Vagina (tissue), 2 donors: ENCODE measurements at regions not wholly inside any gene's neighbourhood (a gene's known extent, or its start where the extent isn't known, plus 50 kb on each side); places are given as distances from the start of the nearest gene placed in this dataset.

Experiments
- CTCF ChIP-seq, 3 experiments: fragments of 450-650 bp in 2 of 3; fragments of 200-600 bp in 1 of 3; sonication (generic) in 1 of 3; IDR thresholded peaks; one replicate each; pipeline ENCODE4 v1.5.1; 2017 to 2019; ENCODE audit warnings: antibody characterized with exemption in 3 of 3, mild to moderate bottlenecking in 2 of 3, moderate library complexity in 2 of 3
- POLR2A ChIP-seq, 2 donors: fragments of 450-650 bp; IDR thresholded peaks; one replicate each; pipeline ENCODE4 v1.6.1; 2017; ENCODE audit warnings: antibody characterized with exemption in 2 of 2, mild to moderate bottlenecking in 2 of 2, moderate library complexity in 2 of 2

GRCh38 chr3:64930891-64931290, 243.1 kb upstream of the ADAMTS9 start:
- TF ChIP-seq CTCF (IDR thresholded peaks at IDR 0.05) (no peak), POLR2A (IDR thresholded peaks at IDR 0.05) (no peak)
